ENCODE measurements at regions not wholly inside any gene's neighbourhood (a gene's known extent, or its start where the extent isn't known, plus 50 kb on each side); places are given as distances from the start of the nearest gene placed in this dataset.

DNA sequence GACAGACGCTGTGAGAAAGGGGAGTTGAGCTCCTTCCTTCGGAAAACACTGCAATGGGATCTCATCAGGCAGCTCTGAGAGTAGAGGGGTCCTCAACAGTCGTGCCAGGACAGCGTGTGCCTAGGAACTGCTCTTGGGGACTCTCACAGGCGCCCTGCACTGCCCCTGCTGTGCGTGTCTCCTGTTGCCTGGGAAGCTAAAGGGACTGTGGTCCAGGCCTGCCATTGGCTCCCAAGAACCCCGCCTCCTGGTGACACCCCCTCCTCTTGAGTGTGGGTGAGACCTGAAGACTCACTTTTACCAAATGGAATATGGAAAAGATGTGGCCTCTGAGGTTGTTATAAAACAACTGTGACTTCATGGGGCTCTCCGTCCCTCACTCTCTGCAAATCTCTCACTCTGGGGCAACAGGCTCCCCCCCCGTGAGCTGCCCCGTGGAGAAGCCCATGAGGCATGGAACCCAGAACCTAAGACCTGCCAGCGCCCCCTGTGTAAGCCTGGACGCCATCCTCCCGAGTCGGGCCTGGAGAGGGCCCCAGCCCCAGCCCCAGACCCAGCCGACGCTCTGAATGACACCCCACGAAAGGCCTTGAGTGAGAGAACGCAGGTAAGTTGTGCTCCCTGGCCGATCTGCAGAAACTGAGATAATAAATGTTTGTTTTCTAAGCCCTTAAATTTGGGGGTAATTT, 302.7 kb downstream of the FGF9 start:
- DNase-seq (ENCODE audit: low read depth): no peak
- in situ Hi-C loops (cut with HindIII; ENCODE audit: low pct_unique_long_range_greater_than_20kb, low sequenced_read_pairs): no loop called here

- no peak for DNase-seq (ENCODE audit: low read depth)
- in situ Hi-C loops (cut with HindIII; ENCODE audit: low pct_unique_long_range_greater_than_20kb, low sequenced_read_pairs): no loop called here
These were observed 303.9 kb downstream of the FGF9 start for GRCh38 chr13:21974741-21975140.

DNA sequence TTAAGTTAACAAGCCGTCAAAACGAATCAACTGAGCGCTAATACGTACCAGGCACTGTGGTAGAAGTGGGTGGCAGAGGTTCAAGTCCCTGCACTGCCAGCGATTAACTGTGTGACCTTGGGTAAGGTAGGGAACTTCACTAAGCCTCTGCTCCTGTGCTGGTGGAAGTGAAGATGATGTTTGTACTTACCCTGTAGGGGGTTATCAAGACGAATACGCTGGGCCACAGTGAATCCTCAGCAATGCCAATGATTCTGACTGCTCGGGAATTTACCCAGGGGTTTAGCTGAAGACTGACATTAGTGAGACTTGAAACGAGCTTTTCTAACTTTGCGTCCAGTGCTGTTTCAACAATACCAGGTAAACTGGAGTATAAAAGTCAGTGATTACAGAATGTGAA, 305.3 kb downstream of the FGF9 start:
- in situ Hi-C loops (cut with HindIII; ENCODE audit: low pct_unique_long_range_greater_than_20kb, low sequenced_read_pairs): no loop called here
- DNase-seq (ENCODE audit: low read depth): no peak

GRCh38 chr13:21979161-21979806, 308.4 kb downstream of the FGF9 start:
- in situ Hi-C loops (cut with HindIII; ENCODE audit: low pct_unique_long_range_greater_than_20kb, low sequenced_read_pairs): no loop called here
- DNase-seq (ENCODE audit: low read depth): no peak

- no peak for DNase-seq (ENCODE audit: low read depth)
- in situ Hi-C loops (cut with HindIII; ENCODE audit: low pct_unique_long_range_greater_than_20kb, low sequenced_read_pairs): no loop called here
These were observed 309.2 kb downstream of the FGF9 start for GRCh38 chr13:21980049-21980448.

- in situ Hi-C loops (cut with HindIII; ENCODE audit: low pct_unique_long_range_greater_than_20kb, low sequenced_read_pairs): no loop called here
- DNase-seq (ENCODE audit: low read depth): no peak
These were observed 313.3 kb downstream of the FGF9 start for GRCh38 chr13:21984156-21984555.

DNA sequence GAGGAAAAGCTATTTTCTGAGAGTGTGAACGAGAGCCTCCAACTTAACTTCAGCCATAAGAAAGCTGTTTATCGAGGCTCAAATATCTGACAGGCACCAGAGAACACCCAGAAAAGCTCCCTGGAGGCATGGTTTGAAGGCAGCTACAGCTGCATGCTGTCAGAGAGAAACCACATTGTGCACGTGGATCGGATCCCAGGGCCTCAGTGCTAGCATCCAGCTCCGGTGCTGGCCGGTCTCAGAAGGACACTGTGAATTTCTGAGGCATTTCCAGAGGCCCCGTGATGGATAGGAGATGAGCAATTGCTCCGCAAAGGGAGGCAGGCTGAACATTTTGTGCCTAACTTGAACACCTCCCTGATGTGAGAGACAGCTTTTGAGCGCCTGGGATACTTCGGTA, 315.7 kb downstream of the FGF9 start:
- in situ Hi-C loops (cut with HindIII; ENCODE audit: low pct_unique_long_range_greater_than_20kb, low sequenced_read_pairs): no loop called here
- DNase-seq (ENCODE audit: low read depth): no peak

DNA sequence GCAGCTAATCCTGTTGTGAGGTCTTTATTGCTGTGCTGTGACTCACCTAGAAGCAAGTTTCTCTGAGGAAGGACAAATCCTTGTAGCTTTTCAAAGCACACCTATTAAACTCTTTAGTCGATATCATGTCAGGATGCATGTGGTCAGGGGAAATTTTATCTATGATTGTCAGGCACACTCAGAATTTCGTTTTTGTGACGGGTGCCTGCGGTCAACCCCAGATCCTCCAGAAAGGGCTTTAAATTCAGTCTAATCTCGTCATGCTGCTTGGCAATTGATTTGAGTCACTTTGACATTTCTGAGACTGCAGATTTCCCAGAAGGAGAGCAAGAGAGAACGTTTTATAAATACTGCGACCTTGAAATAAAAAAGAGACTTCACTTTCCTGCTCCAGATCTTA, 316.9 kb downstream of the FGF9 start:
- DNase-seq (ENCODE audit: low read depth): no peak
- in situ Hi-C loops (cut with HindIII; ENCODE audit: low pct_unique_long_range_greater_than_20kb, low sequenced_read_pairs): no loop called here

- in situ Hi-C loops (cut with HindIII; ENCODE audit: low pct_unique_long_range_greater_than_20kb, low sequenced_read_pairs): no loop called here
- no peak for DNase-seq (ENCODE audit: low read depth)
These were observed 317.8 kb downstream of the FGF9 start for GRCh38 chr13:21988624-21989023.

DNA sequence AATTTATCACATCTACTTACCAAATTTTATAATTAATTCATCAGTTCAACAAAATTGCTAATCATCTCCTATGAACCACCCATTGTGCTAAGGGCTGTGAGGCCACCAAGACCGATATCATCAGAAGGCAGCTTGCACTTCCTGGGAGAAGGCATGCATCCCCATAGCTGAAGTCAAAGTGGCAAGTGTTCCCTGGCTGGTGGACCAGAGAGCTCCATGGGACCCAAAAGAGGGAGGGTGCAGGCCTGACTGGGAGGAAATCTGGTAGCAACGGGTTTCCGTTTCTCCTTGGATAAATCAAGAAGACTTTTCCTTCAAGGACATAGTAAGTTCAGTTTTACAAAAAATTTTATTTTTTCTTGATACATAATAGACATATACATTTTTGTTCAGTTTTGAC, 325.2 kb downstream of the FGF9 start:
- DNase-seq (ENCODE audit: low read depth): no peak
- in situ Hi-C loops (cut with HindIII; ENCODE audit: low pct_unique_long_range_greater_than_20kb, low sequenced_read_pairs): no loop called here

GRCh38 chr13:21997726-21998125, 326.9 kb downstream of the FGF9 start:
- no peak for DNase-seq (ENCODE audit: low read depth)
- in situ Hi-C loops (cut with HindIII; ENCODE audit: low pct_unique_long_range_greater_than_20kb, low sequenced_read_pairs): no loop called here

- in situ Hi-C loops (cut with HindIII; ENCODE audit: low pct_unique_long_range_greater_than_20kb, low sequenced_read_pairs): no loop called here
- DNase-seq (ENCODE audit: low read depth): no peak
These were observed 327.6 kb downstream of the FGF9 start for GRCh38 chr13:21998279-21998990.

DNA sequence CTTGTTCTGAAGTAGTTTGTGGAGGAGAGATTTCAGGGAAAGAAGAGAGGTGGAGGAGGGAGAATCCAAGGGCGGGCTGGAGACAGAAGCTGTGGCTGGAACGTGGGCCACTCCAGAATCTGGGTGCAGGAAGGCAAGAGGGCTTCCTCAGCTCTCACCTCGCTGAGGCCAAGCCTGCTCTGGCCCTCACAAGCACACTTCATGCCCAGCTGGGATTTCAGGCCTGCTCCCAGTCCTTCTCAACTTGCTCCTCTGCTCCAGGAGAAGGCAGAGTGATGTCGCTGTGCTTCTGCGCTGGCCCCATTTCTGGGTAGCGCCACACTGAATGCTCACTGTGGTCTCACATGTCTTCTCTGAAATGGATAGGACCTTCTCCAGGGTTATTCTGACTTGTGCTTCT, 328.8 kb downstream of the FGF9 start:
- DNase-seq (ENCODE audit: low read depth): no peak
- in situ Hi-C loops (cut with HindIII; ENCODE audit: low pct_unique_long_range_greater_than_20kb, low sequenced_read_pairs): no loop called here

- in situ Hi-C loops (cut with HindIII; ENCODE audit: low pct_unique_long_range_greater_than_20kb, low sequenced_read_pairs): no loop called here
- no peak for DNase-seq (ENCODE audit: low read depth)
These were observed 329.3 kb downstream of the FGF9 start for GRCh38 chr13:22000191-22000590.

- DNase-seq (ENCODE audit: low read depth): no peak
- in situ Hi-C loops (cut with HindIII; ENCODE audit: low pct_unique_long_range_greater_than_20kb, low sequenced_read_pairs): no loop called here
These were observed 330.5 kb downstream of the FGF9 start for GRCh38 chr13:22001336-22001735.

DNA sequence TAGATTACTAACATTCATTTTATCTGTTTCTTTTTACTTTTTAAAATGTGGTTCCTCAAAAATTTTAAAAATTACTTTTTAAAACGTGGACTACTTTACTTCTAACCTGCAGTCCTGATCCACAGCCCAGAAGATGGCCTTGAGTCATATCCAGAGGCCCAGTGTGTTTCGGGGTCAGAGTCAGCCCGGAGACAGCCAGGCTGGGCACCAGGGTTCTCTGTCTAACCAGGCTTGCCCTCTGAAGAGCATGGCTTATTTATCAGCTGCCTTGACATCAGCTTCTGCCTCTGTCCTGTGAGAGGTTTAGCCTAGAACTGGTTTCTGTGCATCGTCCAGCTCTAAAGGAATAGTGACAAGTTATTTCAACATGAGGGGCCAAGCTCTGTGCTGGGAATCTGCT, 332.0 kb downstream of the FGF9 start:
- DNase-seq (ENCODE audit: low read depth): no peak
- in situ Hi-C loops (cut with HindIII; ENCODE audit: low pct_unique_long_range_greater_than_20kb, low sequenced_read_pairs): no loop called here

DNA sequence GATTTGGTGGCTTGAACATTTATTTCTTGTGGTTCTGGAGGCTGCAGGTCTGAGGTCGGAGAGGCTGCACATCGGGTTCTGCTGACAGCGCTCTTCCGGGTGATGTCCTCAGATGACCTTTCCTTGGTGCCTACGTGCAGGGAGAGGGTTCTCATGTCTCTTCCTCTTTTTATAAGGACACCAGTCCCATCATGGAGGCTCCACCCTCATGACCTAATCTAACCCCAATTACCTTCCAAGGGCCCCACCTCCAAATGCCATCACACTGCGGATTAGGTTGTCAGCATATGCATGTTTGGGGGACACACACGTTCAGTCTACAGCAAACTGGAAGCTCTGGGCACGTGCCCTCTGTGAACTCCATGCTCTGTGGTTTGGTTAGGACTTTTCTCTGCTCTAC, 338.6 kb downstream of the FGF9 start:
- in situ Hi-C loops (cut with HindIII; ENCODE audit: low pct_unique_long_range_greater_than_20kb, low sequenced_read_pairs): no loop called here
- no peak for DNase-seq (ENCODE audit: low read depth)

- DNase-seq (ENCODE audit: low read depth): no peak
- in situ Hi-C loops (cut with HindIII; ENCODE audit: low pct_unique_long_range_greater_than_20kb, low sequenced_read_pairs): no loop called here
These were observed 339.1 kb downstream of the FGF9 start for GRCh38 chr13:22009937-22010336.

DNA sequence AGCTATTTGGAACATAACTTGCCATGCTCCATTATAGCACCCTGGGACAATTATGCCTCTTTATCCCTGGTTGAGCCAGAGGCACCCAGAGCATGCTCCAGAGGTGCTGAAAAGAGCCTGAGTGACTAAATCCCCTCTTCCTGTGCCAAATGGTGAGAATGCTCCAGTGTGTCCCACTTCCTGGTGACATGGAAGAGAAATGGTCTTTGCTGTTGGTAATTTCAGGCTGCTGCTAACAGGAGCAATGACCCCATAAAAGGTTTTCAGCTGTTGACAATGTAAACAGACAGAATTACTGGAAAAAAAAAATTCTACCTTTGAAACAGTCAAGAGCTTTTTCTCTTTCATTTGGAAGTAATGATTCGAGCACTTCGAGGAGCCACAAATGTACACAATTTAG, 341.8 kb downstream of the FGF9 start:
- DNase-seq (ENCODE audit: low read depth): no peak
- in situ Hi-C loops (cut with HindIII; ENCODE audit: low pct_unique_long_range_greater_than_20kb, low sequenced_read_pairs): no loop called here

DNA sequence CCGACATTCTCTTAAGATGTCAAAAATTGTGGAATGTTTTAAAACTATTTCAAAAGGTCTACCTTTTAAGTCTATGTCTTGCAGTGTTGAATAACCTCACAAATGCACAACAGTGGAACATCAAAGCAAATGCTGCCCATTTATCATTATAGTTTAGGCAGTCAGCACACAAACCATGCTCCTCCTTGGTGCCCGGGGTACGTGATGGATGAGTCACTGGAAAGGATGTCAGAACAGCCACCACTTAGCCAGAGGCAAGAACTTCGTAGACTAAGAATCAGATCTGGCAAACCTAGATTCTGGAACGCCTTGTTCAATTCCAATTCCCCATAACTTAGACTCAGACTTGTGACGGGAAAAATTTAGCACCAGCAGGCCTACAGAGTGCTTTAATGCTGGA, 343.6 kb downstream of the FGF9 start:
- in situ Hi-C loops (cut with HindIII; ENCODE audit: low pct_unique_long_range_greater_than_20kb, low sequenced_read_pairs): no loop called here
- DNase-seq (ENCODE audit: low read depth): no peak

All from Caki2 (cell line).